Naive thymus-derived CD4-positive, alpha-beta T cell (primary cell): ENCODE measurements at regions not wholly inside any gene's neighbourhood (a gene's known extent, or its start where the extent isn't known, plus 50 kb on each side); places are given as distances from the start of the nearest gene placed in this dataset.

Experiments
- ATAC-seq: fragments of 150-1000 bp; cut with Tn5 transposase; 2 replicates; pipeline ENCODE4 v1.10.0; 2021; ENCODE audit warnings: mild to moderate bottlenecking, moderate library complexity
- CTCF ChIA-PET: fragments of 350-600 bp; sonication (Branson Sonifier 250); formaldehyde crosslinking; loops from one replicate; lab custom pipeline; 2021; ENCODE audit warnings: antibody characterized with exemption; lab: Charles Lee
- POLR2A ChIA-PET: fragments of 350-600 bp; sonication (Branson Sonifier 250); formaldehyde crosslinking; loops from one replicate; lab custom pipeline; 2021; ENCODE audit warnings: antibody characterized with exemption, inconsistent platforms; lab: Charles Lee
- DNase-seq, 9 donors: peaks; one replicate each; pipeline versions ENCODE4 v3.0.0 to v3.0.0-alpha.2; 2020 to 2022; ENCODE audit warnings: mixed read lengths in 1 of 9
- H3K27ac ChIP-seq: one replicate; pipeline ENCODE4 v1.7.0; 2013; ENCODE audit warnings: mild to moderate bottlenecking, low read depth, low read length, moderate library complexity
- H3K27me3 ChIP-seq, 2 donors: one replicate each; pipeline ENCODE4 v1.7.0; 2013; ENCODE audit warnings: low read length in 2 of 2, mild to moderate bottlenecking in 2 of 2, moderate library complexity in 2 of 2; ENCODE audit not compliant: control insufficient read depth in 2 of 2, insufficient read depth in 2 of 2
- H3K36me3 ChIP-seq, 3 experiments: 1 replicate in 2 of 3; 2 replicates in 1 of 3; pipeline ENCODE4 v1.7.0; 2013; ENCODE audit warnings: low read length in 3 of 3, mild to moderate bottlenecking in 3 of 3, moderate library complexity in 1 of 3; ENCODE audit not compliant: insufficient read depth in 3 of 3, control insufficient read depth in 2 of 3
- H3K4me1 ChIP-seq, 2 donors: one replicate each; pipeline ENCODE4 v1.7.0; 2013; ENCODE audit warnings: low read length in 2 of 2, mild to moderate bottlenecking in 2 of 2, moderate library complexity in 1 of 2; ENCODE audit not compliant: control insufficient read depth in 2 of 2, insufficient read depth in 2 of 2
- H3K4me3 ChIP-seq: 2 replicates; pipeline ENCODE4 v1.7.0; 2013; ENCODE audit warnings: mild to moderate bottlenecking, low read length
- H3K9me3 ChIP-seq, 3 experiments: 1 replicate in 2 of 3; 2 replicates in 1 of 3; pipeline ENCODE4 v1.7.0; 2013; ENCODE audit warnings: low read length in 3 of 3; ENCODE audit not compliant: control insufficient read depth in 2 of 3
- H3K27ac Mint-ChIP-seq, 9 donors: one replicate each; pipeline ENCODE4 v1.8.0; 2020 to 2022; ENCODE audit warnings: mixed read lengths in 9 of 9, mild to moderate bottlenecking in 8 of 9, moderate library complexity in 5 of 9, inconsistent platforms in 2 of 9
- H3K27me3 Mint-ChIP-seq, 5 donors: one replicate each; pipeline ENCODE4 v1.8.0; 2021 to 2022; ENCODE audit warnings: mixed read lengths in 5 of 5, mild to moderate bottlenecking in 1 of 5
- H3K36me3 Mint-ChIP-seq, 5 donors: one replicate each; pipeline ENCODE4 v1.8.0; 2020 to 2022; ENCODE audit warnings: mixed read lengths in 5 of 5, mild to moderate bottlenecking in 3 of 5, inconsistent platforms in 1 of 5
- H3K4me1 Mint-ChIP-seq, 7 donors: one replicate each; pipeline ENCODE4 v1.8.0; 2020 to 2022; ENCODE audit warnings: mixed read lengths in 7 of 7, mild to moderate bottlenecking in 3 of 7, inconsistent platforms in 1 of 7
- H3K4me3 Mint-ChIP-seq, 10 donors: one replicate each; pipeline ENCODE4 v1.8.0; 2020 to 2022; ENCODE audit warnings: mild to moderate bottlenecking in 10 of 10, mixed read lengths in 10 of 10, moderate library complexity in 6 of 10, inconsistent platforms in 2 of 10
- H3K9me3 Mint-ChIP-seq, 11 donors: one replicate each; pipeline ENCODE4 v1.8.0; 2020 to 2022; ENCODE audit warnings: mixed read lengths in 11 of 11, mild to moderate bottlenecking in 4 of 11, inconsistent platforms in 1 of 11, moderate library complexity in 1 of 11
- intact Hi-C, 2 donors: fragments of 100-400 bp; cut with micrococcal nuclease; formaldehyde crosslinking; loops; one replicate each; pipeline ENCODE4 v1.15.1; 2023

DNA sequence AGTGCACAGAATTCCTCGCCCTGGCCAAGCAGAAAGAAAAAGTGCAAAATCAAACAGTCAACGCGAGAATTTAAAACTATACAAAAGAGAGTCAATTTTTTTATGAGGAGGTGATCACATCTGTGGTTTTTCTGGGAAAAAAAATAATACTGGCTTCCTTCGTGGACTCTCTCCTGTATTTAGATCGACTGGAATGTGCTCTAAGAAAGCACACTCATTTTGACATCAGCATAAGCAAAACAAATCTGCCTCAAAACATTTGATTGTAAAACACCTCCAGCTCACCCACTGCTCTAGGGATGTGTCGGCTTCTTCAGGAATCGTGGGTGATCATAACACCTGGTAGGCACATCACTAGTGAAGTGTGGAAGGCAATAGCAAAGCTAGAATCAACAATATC lies 417.4 kb upstream of the FAT1 start:
- ChIA-PET CTCF (no interaction called here), POLR2A (no interaction called here)
- H3K4me3 ChIP-seq = no peak overlapping the region
- no peaks in the 10 kb centered on the region for H3K36me3 ChIP-seq
- H3K4me1 Mint-ChIP-seq = no peaks in the 10 kb centered on the region
- no peak overlapping the region for H3K27ac Mint-ChIP-seq
- no peaks in the 10 kb centered on the region for H3K36me3 Mint-ChIP-seq
- H3K9me3 ChIP-seq = no peaks in the 10 kb centered on the region
- H3K27me3 Mint-ChIP-seq = no peaks in the 10 kb centered on the region
- no peak overlapping the region for H3K4me3 Mint-ChIP-seq
- no peaks in the 10 kb centered on the region for H3K27me3 ChIP-seq
- H3K27ac ChIP-seq = no peak overlapping the region
- ATAC-seq (no peak), DNase-seq (no peak)
- intact Hi-C loops = no loop called here
- H3K4me1 ChIP-seq = no peaks in the 10 kb centered on the region
- H3K9me3 Mint-ChIP-seq = peaks cover 0 to 10% (median 5%) of the 10 kb centered on the region in 11 donors

DNA sequence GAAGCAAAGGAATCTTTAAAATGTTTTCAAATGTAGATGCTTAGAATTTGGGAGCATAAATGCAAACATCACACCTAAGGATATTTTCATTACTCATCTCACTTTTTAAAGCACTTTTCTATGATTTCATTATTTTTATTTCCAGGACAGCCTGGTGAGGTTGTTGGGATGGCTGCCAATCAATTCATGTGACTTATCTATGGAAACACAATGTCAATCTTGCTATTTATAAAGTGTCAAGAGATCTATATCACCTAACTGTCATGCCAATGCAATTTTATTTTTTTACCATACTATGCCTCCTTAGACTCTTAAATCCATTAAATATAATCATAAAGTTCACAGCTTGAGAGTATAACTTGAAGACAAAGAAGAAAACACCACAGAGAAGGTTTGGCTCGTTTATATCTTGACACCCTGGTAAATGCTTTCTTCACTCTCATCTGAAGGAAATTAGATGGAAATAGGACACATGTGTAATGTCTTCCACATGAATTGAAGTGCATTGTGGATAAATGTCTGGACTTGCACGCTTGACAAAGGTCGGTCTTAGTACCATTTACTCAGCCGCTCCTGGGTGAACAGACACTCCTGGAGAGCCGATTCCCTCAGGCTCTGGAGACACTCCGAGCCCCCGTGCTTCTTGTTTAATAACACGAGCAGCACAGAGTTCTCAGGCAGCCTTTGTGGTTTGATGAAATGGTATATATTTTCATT lies 425.7 kb upstream of the FAT1 start:
- no peaks in the 10 kb centered on the region for H3K4me1 Mint-ChIP-seq
- POLR2A ChIA-PET = no interaction called here

DNA sequence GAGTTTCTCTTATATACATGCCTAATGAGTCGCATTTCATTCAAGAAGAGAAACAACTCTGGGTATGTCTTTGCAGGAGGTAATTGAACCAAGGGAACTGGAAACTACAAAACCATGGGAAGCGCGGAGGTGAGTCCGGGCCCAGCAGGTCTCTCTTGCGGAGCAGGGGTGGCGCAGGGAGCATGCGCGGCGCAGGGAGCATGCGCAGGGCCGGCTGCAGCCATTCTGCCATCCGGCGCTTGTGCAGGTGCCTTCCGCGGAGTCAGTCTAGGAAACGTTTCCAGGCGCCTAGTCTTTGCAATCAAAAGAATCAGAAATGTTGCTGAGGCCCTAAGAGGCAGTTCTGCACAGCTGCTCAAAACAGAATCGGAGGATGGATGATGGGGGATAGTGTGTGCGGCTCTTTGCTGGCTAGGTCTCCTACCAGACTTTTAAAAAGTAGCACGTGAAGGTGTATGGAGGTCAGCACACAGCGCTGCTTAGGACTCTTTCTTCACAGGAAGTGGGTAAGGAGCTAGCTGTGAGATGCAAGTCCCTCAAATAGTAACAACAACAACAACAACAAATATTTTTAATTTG lies 433.8 kb upstream of the FAT1 start:
- H3K27me3 Mint-ChIP-seq = no peaks in the 10 kb centered on the region
- no peaks in the 10 kb centered on the region for H3K4me1 Mint-ChIP-seq
- H3K4me3 Mint-ChIP-seq = no peak overlapping the region

More for the DNA sequence above, 425.7 kb upstream of the FAT1 start:
- intact Hi-C loops = no loop called here
- Mint-ChIP-seq H3K36me3 (no peaks in the 10 kb centered on the region), H3K27ac (no peak overlapping the region), H3K27me3 (no peaks in the 10 kb centered on the region), H3K4me3 (no peak overlapping the region), H3K9me3 (peaks cover 0 to 12% (median 4%) of the 10 kb centered on the region in 11 donors)
- no peak for DNase-seq
- no peak for ATAC-seq
- H3K36me3 ChIP-seq = no peaks in the 10 kb centered on the region
- H3K9me3 ChIP-seq = no peaks in the 10 kb centered on the region
- no peak overlapping the region for H3K27ac ChIP-seq
- no peak overlapping the region for H3K4me3 ChIP-seq
- no peaks in the 10 kb centered on the region for H3K27me3 ChIP-seq
- CTCF ChIA-PET = no interaction called here
- H3K4me1 ChIP-seq = no peaks in the 10 kb centered on the region

DNA sequence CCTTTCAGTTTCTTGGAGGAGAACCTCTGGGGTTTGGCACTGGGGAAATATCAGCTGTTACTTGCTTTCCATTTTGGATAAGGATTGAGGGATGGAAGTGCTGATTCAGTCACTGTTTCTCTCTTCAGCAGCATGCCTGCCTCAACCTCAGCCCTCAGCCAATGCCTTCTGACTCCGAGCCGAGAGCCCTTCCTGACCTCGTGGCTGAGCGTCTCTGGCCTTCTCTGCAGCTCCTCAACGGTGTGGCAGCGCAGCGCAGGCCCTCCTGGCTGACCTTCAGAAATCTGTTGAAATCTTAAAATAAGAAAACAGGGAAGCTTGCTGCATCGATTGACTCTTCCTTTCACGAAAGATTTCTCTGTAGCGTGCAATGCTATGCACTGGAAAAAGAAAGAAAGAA lies 434.3 kb upstream of the FAT1 start:
- H3K27me3 ChIP-seq = no peaks in the 10 kb centered on the region
- POLR2A ChIA-PET = no interaction called here
- H3K4me1 ChIP-seq = no peaks in the 10 kb centered on the region
- H3K4me3 Mint-ChIP-seq = no peak overlapping the region
- ATAC-seq = no peak
- CTCF ChIA-PET = no interaction called here
- no peaks in the 10 kb centered on the region for H3K36me3 ChIP-seq
- no peak overlapping the region for H3K4me3 ChIP-seq
- no peak for DNase-seq
- H3K9me3 Mint-ChIP-seq = peaks cover 0 to 12% (median 9%) of the 10 kb centered on the region in 11 donors
- no peak overlapping the region for H3K27ac Mint-ChIP-seq
- H3K9me3 ChIP-seq = no peaks in the 10 kb centered on the region
- no peaks in the 10 kb centered on the region for H3K36me3 Mint-ChIP-seq
- H3K27ac ChIP-seq = no peak overlapping the region
- no peaks in the 10 kb centered on the region for H3K4me1 Mint-ChIP-seq
- intact Hi-C loops = no loop called here
- H3K27me3 Mint-ChIP-seq = no peaks in the 10 kb centered on the region

More for the DNA sequence above, 433.8 kb upstream of the FAT1 start:
- Histone ChIP-seq H3K9me3 (no peaks in the 10 kb centered on the region), H3K27me3 (no peaks in the 10 kb centered on the region), H3K27ac (no peak overlapping the region), H3K36me3 (no peaks in the 10 kb centered on the region), H3K4me3 (no peak overlapping the region), H3K4me1 (no peaks in the 10 kb centered on the region)
- Mint-ChIP-seq H3K36me3 (no peaks in the 10 kb centered on the region), H3K27ac (no peak overlapping the region), H3K9me3 (peaks cover 0 to 12% (median 9%) of the 10 kb centered on the region in 11 donors)
- ChIA-PET CTCF (no interaction called here), POLR2A (no interaction called here)
- DNase-seq (no peak), ATAC-seq (no peak)
- intact Hi-C loops = no loop called here

DNA sequence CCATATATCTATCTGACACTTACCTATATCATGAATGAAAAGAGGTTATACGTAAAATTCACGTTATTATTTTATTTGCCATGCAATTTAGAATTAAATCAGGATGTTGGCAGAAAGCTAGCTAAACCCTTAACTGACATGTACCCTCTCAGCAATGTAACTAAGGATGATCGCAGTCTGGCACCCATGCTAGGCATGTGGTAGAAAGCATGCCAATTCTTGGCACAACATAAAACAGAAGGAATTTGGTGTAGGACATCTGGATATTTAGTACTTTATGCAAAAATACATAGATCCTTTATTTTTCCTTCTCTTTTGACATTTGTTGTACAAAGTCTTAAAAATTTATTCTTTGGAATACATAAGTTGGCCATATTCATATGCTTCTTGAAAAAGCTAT lies 436.8 kb upstream of the FAT1 start:
- intact Hi-C loops = no loop called here
- ChIA-PET CTCF (no interaction called here), POLR2A (no interaction called here)
- Mint-ChIP-seq H3K4me3 (no peak overlapping the region), H3K9me3 (peaks cover 0 to 10% (median 5%) of the 10 kb centered on the region in 11 donors), H3K36me3 (no peaks in the 10 kb centered on the region), H3K27me3 (no peaks in the 10 kb centered on the region), H3K4me1 (no peaks in the 10 kb centered on the region), H3K27ac (no peak overlapping the region)
- DNase-seq (no peak), ATAC-seq (no peak)
- H3K4me1 ChIP-seq = no peaks in the 10 kb centered on the region
- H3K9me3 ChIP-seq = no peaks in the 10 kb centered on the region
- H3K27ac ChIP-seq = no peak overlapping the region
- H3K36me3 ChIP-seq = no peaks in the 10 kb centered on the region
- H3K4me3 ChIP-seq = no peak overlapping the region
- no peaks in the 10 kb centered on the region for H3K27me3 ChIP-seq

DNA sequence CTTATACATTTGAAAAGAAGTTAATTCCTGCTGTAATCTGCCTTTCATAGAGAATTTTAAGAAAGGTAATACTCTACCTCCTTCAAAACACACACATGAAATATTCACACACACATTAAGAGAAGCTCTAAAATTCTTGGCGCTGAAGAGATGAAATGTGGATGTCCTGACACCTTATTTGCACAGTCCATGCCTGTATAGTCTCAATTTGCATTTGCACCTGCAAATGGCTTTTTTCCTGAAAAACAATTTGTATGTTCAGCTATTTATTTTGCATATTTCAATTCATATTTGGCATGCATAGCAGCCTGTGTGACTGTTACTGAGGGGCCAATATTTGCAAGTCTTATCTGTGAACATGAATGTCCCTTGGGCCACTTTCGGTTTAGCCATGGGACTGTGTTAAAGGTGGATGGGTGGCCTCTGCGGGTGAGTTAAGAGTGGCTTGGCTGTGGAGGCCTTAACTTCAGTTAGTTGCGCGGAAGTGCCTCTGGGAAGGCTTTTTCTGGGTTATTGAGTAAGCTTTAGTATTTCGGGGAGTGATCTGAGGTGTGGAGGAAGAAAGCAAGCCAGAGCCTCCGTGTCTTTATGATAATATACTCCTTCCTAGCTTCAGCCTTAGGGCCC lies 443.3 kb upstream of the FAT1 start:
- POLR2A ChIA-PET = no interaction called here
- Mint-ChIP-seq H3K36me3 (no peaks in the 10 kb centered on the region), H3K27ac (no peak overlapping the region), H3K4me1 (no peaks in the 10 kb centered on the region), H3K27me3 (no peaks in the 10 kb centered on the region), H3K4me3 (no peak overlapping the region), H3K9me3 (peaks cover 0 to 11% (median 2%) of the 10 kb centered on the region in 11 donors)
- Histone ChIP-seq H3K4me1 (no peaks in the 10 kb centered on the region), H3K4me3 (no peak overlapping the region), H3K27me3 (no peaks in the 10 kb centered on the region), H3K27ac (no peak overlapping the region), H3K9me3 (no peaks in the 10 kb centered on the region), H3K36me3 (no peaks in the 10 kb centered on the region)
- intact Hi-C loops = no loop called here
- DNase-seq (no peak), ATAC-seq (no peak)
- CTCF ChIA-PET = no interaction called here
